ENCODE measurements at regions not wholly inside any gene's neighbourhood (a gene's known extent, or its start where the extent isn't known, plus 50 kb on each side); places are given as distances from the start of the nearest gene placed in this dataset.

GRCh38 chr2:214674278-214674677 lies 135.2 kb downstream of the BARD1 start:
- H3K4me3 ChIP-seq (ENCODE audit: control insufficient read depth, low read depth, low read length), result no peak overlapping the region
- no peak for TF ChIP-seq CTCF (IDR thresholded peaks at IDR 0.05; ENCODE audit: control insufficient read depth, insufficient read depth, low read depth, low read length, missing control alignments)
- DNase-seq (ENCODE audit: low read depth), result no peak

GRCh38 chr2:214671319-214671885 lies 138.1 kb downstream of the BARD1 start:
- no peak overlapping the region for H3K4me3 ChIP-seq (ENCODE audit: control insufficient read depth, low read depth, low read length)
- DNase-seq (ENCODE audit: low read depth), result no peak
- TF ChIP-seq CTCF (IDR thresholded peaks at IDR 0.05; ENCODE audit: control insufficient read depth, insufficient read depth, low read depth, low read length, missing control alignments), result no peak

GRCh38 chr2:214652473-214652872 lies 157.0 kb downstream of the BARD1 start:
- no peak for DNase-seq (ENCODE audit: low read depth)

GRCh38 chr2:214651451-214651850 lies 158.0 kb downstream of the BARD1 start:
- no peak overlapping the region for H3K4me3 ChIP-seq (ENCODE audit: control insufficient read depth, low read depth, low read length)
- TF ChIP-seq CTCF (IDR thresholded peaks at IDR 0.05; ENCODE audit: control insufficient read depth, insufficient read depth, low read depth, low read length, missing control alignments), result no peak
- no peak for DNase-seq (ENCODE audit: low read depth)

More at GRCh38 chr2:214652473-214652872, 157.0 kb downstream of the BARD1 start:
- no peak overlapping the region for H3K4me3 ChIP-seq (ENCODE audit: control insufficient read depth, low read depth, low read length)
- no peak for TF ChIP-seq CTCF (IDR thresholded peaks at IDR 0.05; ENCODE audit: control insufficient read depth, insufficient read depth, low read depth, low read length, missing control alignments)

GRCh38 chr2:214649440-214650205 lies 159.9 kb downstream of the BARD1 start:
- TF ChIP-seq CTCF (IDR thresholded peaks at IDR 0.05; ENCODE audit: control insufficient read depth, insufficient read depth, low read depth, low read length, missing control alignments), result no peak
- DNase-seq (ENCODE audit: low read depth), result peak; percentile 25
- no peak overlapping the region for H3K4me3 ChIP-seq (ENCODE audit: control insufficient read depth, low read depth, low read length)

- no peak overlapping the region for H3K4me3 ChIP-seq (ENCODE audit: control insufficient read depth, low read depth, low read length)
- no peak for DNase-seq (ENCODE audit: low read depth)
- no peak for TF ChIP-seq CTCF (IDR thresholded peaks at IDR 0.05; ENCODE audit: control insufficient read depth, insufficient read depth, low read depth, low read length, missing control alignments)
Observed at GRCh38 chr2:214648520-214648919, 161.0 kb downstream of the BARD1 start.

Data from AG09309 (cell line).